Right renal pelvis (tissue), 4 donors: ENCODE measurements at regions not wholly inside any gene's neighbourhood (a gene's known extent, or its start where the extent isn't known, plus 50 kb on each side); places are given as distances from the start of the nearest gene placed in this dataset.

ENCODE experiments used
- DNase-seq, 4 donors: peaks; one replicate each; pipeline ENCODE4 v3.0.0-alpha.2; 2013; ENCODE audit warnings: low read depth in 4 of 4, low spot score in 3 of 4, missing footprints in 1 of 4

- no peak for DNase-seq
Measured at GRCh38 chr6:84425971-84426705, 198.7 kb upstream of the CEP162 start.

- DNase-seq: no peak
Measured at GRCh38 chr6:84424956-84425355, 197.5 kb upstream of the CEP162 start.

- peak; percentile 27 to 55 (median 38) for DNase-seq
Measured at GRCh38 chr6:84422380-84422968, 195.0 kb upstream of the CEP162 start.

- no peak for DNase-seq
Measured at GRCh38 chr6:84421031-84421430, 193.6 kb upstream of the CEP162 start.

- no peak for DNase-seq
Measured at GRCh38 chr6:84417260-84417659, 189.8 kb upstream of the CEP162 start.

- DNase-seq: no peak
Measured at GRCh38 chr6:84416043-84416657, 188.7 kb upstream of the CEP162 start.

GRCh38 chr6:84415517-84415916, 188.1 kb upstream of the CEP162 start:
- DNase-seq: no peak

GRCh38 chr6:84415068-84415467, 187.6 kb upstream of the CEP162 start:
- DNase-seq: no peak

- DNase-seq: no peak
Measured at GRCh38 chr6:84414531-84414930, 187.1 kb upstream of the CEP162 start.

GRCh38 chr6:84411060-84411629, 183.7 kb upstream of the CEP162 start:
- DNase-seq: no peak

GRCh38 chr6:84409911-84410310, 182.5 kb upstream of the CEP162 start:
- DNase-seq: no peak

GRCh38 chr6:84408028-84408427, 180.6 kb upstream of the CEP162 start:
- DNase-seq: no peak

GRCh38 chr6:84403545-84403944, 176.1 kb upstream of the CEP162 start:
- no peak for DNase-seq

- DNase-seq: no peak
Measured at GRCh38 chr6:84399003-84399402, 171.6 kb upstream of the CEP162 start.

GRCh38 chr6:84392261-84392660, 164.8 kb upstream of the CEP162 start:
- DNase-seq: no peak

GRCh38 chr6:84390851-84391250, 163.4 kb upstream of the CEP162 start:
- no peak for DNase-seq

GRCh38 chr6:84390334-84390733, 162.9 kb upstream of the CEP162 start:
- DNase-seq: no peak

- no peak for DNase-seq
Measured at GRCh38 chr6:84379142-84379541, 151.7 kb upstream of the CEP162 start.

- no peak for DNase-seq
Measured at GRCh38 chr6:84372290-84372689, 144.8 kb upstream of the CEP162 start.

- DNase-seq: no peak
Measured at GRCh38 chr6:84371681-84372080, 144.2 kb upstream of the CEP162 start.

GRCh38 chr6:84362193-84362821, 134.9 kb upstream of the CEP162 start:
- no peak for DNase-seq
